ENCODE measurements at regions not wholly inside any gene's neighbourhood (a gene's known extent, or its start where the extent isn't known, plus 50 kb on each side); places are given as distances from the start of the nearest gene placed in this dataset.

DNA sequence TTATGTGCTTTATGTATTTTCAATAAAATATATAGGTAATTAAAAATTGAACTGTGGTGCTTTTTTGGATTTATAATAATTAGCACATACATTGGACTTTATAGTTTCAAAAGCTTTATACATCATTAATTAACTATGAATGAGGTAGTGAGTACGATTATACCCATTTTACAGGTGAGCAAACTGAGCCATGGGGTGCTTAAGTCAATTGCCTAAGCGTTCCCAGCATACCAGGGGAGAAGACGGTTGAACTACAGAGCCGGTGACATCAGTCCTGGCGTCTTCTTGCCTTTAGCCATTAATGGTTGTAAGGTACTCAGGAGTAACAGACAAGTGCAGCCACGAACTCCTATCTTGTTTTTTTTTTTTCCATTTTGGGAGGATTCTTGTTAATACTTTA is 172.8 kb downstream of the GATA3 start:
- Histone ChIP-seq H3K4me2 (ENCODE audit: low read length) (no peak overlapping the region), H3K4me1 (ENCODE audit: control insufficient read depth in 1 of 2, insufficient read depth in 2 of 2, low read length in 2 of 2) (no peaks in the 10 kb centered on the region), H4K20me1 (ENCODE audit: insufficient read depth) (no peaks in the 10 kb centered on the region), H3K79me2 (ENCODE audit: insufficient read depth, low read length) (no peaks in the 10 kb centered on the region), H3K27me3 (ENCODE audit: insufficient read depth, low read length) (peaks cover 10% of the 10 kb centered on the region; the same call in 1 of the 2 replicates), H3K9ac (ENCODE audit: low read length) (no peak overlapping the region), H3K27ac (ENCODE audit: low read depth, low read length) (no peak overlapping the region), H3K9me3 (ENCODE audit: control insufficient read depth in 1 of 2, insufficient read depth in 1 of 2, low read depth in 1 of 2, low read length in 2 of 2) (no peaks in the 10 kb centered on the region), H3K36me3 (ENCODE audit: control insufficient read depth in 1 of 2, insufficient read depth in 2 of 2, low read length in 2 of 2) (no peaks in the 10 kb centered on the region), H2AFZ (ENCODE audit: low read depth, low read length, poor library complexity, severe bottlenecking) (no peak overlapping the region), H3K4me3 (replicated peaks in 1 of 2; ENCODE audit: low read depth in 1 of 2, low read length in 2 of 2) (no peak overlapping the region), H3K9me2 (ENCODE audit: insufficient read depth) (no peaks in the 10 kb centered on the region)
- ChIA-PET POLR2A (no interaction called here), RAD21 (ENCODE audit: low non-redundant PET in 1 of 2, low total read pairs in 2 of 2, uncharacterized antibody in 2 of 2, unreplicated experiment in 2 of 2) (no interaction called here), CTCF (no interaction called here)
- DNase-seq (ENCODE audit: low read depth, low spot score): no peak
- ATAC-seq: no peak
- BruUV-seq (replicated peaks): no TSS peak
- intact Hi-C loops (cut with micrococcal nuclease): no loop called here
- TF ChIP-seq, protein P1, sequence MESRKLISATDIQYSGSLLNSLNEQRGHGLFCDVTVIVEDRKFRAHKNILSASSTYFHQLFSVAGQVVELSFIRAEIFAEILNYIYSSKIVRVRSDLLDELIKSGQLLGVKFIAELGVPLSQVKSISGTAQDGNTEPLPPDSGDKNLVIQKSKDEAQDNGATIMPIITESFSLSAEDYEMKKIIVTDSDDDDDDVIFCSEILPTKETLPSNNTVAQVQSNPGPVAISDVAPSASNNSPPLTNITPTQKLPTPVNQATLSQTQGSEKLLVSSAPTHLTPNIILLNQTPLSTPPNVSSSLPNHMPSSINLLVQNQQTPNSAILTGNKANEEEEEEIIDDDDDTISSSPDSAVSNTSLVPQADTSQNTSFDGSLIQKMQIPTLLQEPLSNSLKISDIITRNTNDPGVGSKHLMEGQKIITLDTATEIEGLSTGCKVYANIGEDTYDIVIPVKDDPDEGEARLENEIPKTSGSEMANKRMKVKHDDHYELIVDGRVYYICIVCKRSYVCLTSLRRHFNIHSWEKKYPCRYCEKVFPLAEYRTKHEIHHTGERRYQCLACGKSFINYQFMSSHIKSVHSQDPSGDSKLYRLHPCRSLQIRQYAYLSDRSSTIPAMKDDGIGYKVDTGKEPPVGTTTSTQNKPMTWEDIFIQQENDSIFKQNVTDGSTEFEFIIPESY (IDR thresholded peaks at IDR 0.05; ENCODE audit: extremely low read depth, insufficient replicate concordance, low read length): no peak
- TF ChIP-seq EZH2phosphoT487 (IDR thresholded peaks at IDR 0.05; ENCODE audit: borderline replicate concordance) (no peak), POLR2AphosphoS5 (IDR thresholded peaks at IDR 0.05; ENCODE audit: low read depth, low read length) (no peak), SRF (IDR thresholded peaks at IDR 0.05; ENCODE audit: low read depth) (no peak), RAD21 (IDR thresholded peaks at IDR 0.05; ENCODE audit: low read depth) (no peak), EGR1 (IDR thresholded peaks at IDR 0.05; ENCODE audit: low read depth) (no peak), CEBPB (IDR thresholded peaks at IDR 0.05; ENCODE audit: low read depth) (no peak), FOSL1 (IDR thresholded peaks at IDR 0.05; ENCODE audit: low read depth) (no peak), SIN3A (IDR thresholded peaks at IDR 0.05; ENCODE audit: low read depth) (no peak), ELF1 (IDR thresholded peaks at IDR 0.05; ENCODE audit: borderline replicate concordance, low read depth) (no peak), EZH2 (IDR thresholded peaks at IDR 0.05) (no peak), JUND (IDR thresholded peaks at IDR 0.05) (no peak)
- TF ChIP-seq, protein P2, sequence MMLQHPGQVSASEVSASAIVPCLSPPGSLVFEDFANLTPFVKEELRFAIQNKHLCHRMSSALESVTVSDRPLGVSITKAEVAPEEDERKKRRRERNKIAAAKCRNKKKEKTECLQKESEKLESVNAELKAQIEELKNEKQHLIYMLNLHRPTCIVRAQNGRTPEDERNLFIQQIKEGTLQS (IDR thresholded peaks at IDR 0.05): no peak
- TF ChIP-seq, protein P3, sequence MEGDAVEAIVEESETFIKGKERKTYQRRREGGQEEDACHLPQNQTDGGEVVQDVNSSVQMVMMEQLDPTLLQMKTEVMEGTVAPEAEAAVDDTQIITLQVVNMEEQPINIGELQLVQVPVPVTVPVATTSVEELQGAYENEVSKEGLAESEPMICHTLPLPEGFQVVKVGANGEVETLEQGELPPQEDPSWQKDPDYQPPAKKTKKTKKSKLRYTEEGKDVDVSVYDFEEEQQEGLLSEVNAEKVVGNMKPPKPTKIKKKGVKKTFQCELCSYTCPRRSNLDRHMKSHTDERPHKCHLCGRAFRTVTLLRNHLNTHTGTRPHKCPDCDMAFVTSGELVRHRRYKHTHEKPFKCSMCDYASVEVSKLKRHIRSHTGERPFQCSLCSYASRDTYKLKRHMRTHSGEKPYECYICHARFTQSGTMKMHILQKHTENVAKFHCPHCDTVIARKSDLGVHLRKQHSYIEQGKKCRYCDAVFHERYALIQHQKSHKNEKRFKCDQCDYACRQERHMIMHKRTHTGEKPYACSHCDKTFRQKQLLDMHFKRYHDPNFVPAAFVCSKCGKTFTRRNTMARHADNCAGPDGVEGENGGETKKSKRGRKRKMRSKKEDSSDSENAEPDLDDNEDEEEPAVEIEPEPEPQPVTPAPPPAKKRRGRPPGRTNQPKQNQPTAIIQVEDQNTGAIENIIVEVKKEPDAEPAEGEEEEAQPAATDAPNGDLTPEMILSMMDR (IDR thresholded peaks at IDR 0.05 in 2 of 3, conservative IDR thresholded peaks at IDR 0.05 in 1 of 3; ENCODE audit: borderline replicate concordance in 1 of 3, insufficient read depth in 1 of 3, low read depth in 2 of 3, low read length in 2 of 3): no peak
- TF ChIP-seq, protein P4, sequence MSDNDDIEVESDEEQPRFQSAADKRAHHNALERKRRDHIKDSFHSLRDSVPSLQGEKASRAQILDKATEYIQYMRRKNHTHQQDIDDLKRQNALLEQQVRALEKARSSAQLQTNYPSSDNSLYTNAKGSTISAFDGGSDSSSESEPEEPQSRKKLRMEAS (IDR thresholded peaks at IDR 0.05): no peak

Data from HCT116 (cell line).